Cardiac muscle cell (in vitro differentiated cells and primary cell): ENCODE measurements at regions not wholly inside any gene's neighbourhood (a gene's known extent, or its start where the extent isn't known, plus 50 kb on each side); places are given as distances from the start of the nearest gene placed in this dataset.

Experiments
- DNase-seq, 2 donors: peaks; one replicate each; pipeline versions ENCODE4 v3.0.0 to v3.0.0-alpha.2; 2010 to 2017; ENCODE audit warnings: low read depth in 1 of 2, low spot score in 1 of 2
- H3K27ac ChIP-seq: fragments of 200-600 bp; sonication (generic); 2 replicates; pipeline ENCODE4 v1.5.1; 2016
- H3K27me3 ChIP-seq: fragments of 200-600 bp; sonication (generic); 2 replicates; pipeline ENCODE4 v1.6.0; 2016; ENCODE audit warnings: control low read depth
- H3K36me3 ChIP-seq: fragments of 200-600 bp; sonication (generic); 2 replicates; pipeline ENCODE4 v1.5.1; 2016; ENCODE audit warnings: control low read depth
- H3K4me1 ChIP-seq: fragments of 200-600 bp; sonication (generic); 2 replicates; pipeline ENCODE4 v1.8.1; 2017; ENCODE audit warnings: low read depth, mild to moderate bottlenecking, mixed run types
- H3K4me3 ChIP-seq: fragments of 200-600 bp; sonication (generic); 2 replicates; pipeline ENCODE4 v1.5.1; 2016; ENCODE audit warnings: mild to moderate bottlenecking
- H3K9me3 ChIP-seq: fragments of 200-600 bp; sonication (generic); 2 replicates; pipeline ENCODE4 v1.5.1; 2017; ENCODE audit warnings: low read depth, mild to moderate bottlenecking, control low read depth
- CTCF ChIP-seq: IDR thresholded peaks from 2 replicates; pipeline ENCODE4 v1.5.1; 2012; ENCODE audit warnings: low read depth, mild to moderate bottlenecking, low read length

GRCh38 chr1:198902655-198903054 lies 263.8 kb downstream of the PTPRC start:
- no peak overlapping the region for H3K4me3 ChIP-seq
- H3K36me3 ChIP-seq = no peaks in the 10 kb centered on the region
- H3K4me1 ChIP-seq = no peaks in the 10 kb centered on the region
- no peak for DNase-seq
- TF ChIP-seq CTCF = no peak
- no peaks in the 10 kb centered on the region for H3K9me3 ChIP-seq
- H3K27ac ChIP-seq = no peak overlapping the region
- H3K27me3 ChIP-seq = no peaks in the 10 kb centered on the region

- H3K27ac ChIP-seq = no peak overlapping the region
- no peaks in the 10 kb centered on the region for H3K9me3 ChIP-seq
- H3K27me3 ChIP-seq = no peaks in the 10 kb centered on the region
- TF ChIP-seq CTCF = no peak
- no peaks in the 10 kb centered on the region for H3K36me3 ChIP-seq
- peak; percentile 15 to 41 for DNase-seq
- H3K4me1 ChIP-seq = no peaks in the 10 kb centered on the region
- no peak overlapping the region for H3K4me3 ChIP-seq
Measured at GRCh38 chr1:198903203-198903602, 264.4 kb downstream of the PTPRC start.

GRCh38 chr1:198903621-198904020 lies 264.8 kb downstream of the PTPRC start:
- DNase-seq = no peak
- H3K27ac ChIP-seq = no peak overlapping the region
- no peak overlapping the region for H3K4me3 ChIP-seq
- no peaks in the 10 kb centered on the region for H3K36me3 ChIP-seq
- no peaks in the 10 kb centered on the region for H3K27me3 ChIP-seq
- H3K9me3 ChIP-seq = no peaks in the 10 kb centered on the region
- TF ChIP-seq CTCF = no peak
- H3K4me1 ChIP-seq = no peaks in the 10 kb centered on the region

- peak in 1 of 2 donors; percentile 76 for DNase-seq
- Histone ChIP-seq H3K27me3 (no peaks in the 10 kb centered on the region), H3K27ac (no peak overlapping the region), H3K4me1 (no peaks in the 10 kb centered on the region), H3K36me3 (no peaks in the 10 kb centered on the region), H3K4me3 (no peak overlapping the region), H3K9me3 (no peaks in the 10 kb centered on the region)
- no peak for TF ChIP-seq CTCF
Measured at GRCh38 chr1:198904321-198904720, 265.5 kb downstream of the PTPRC start.

- no peak overlapping the region for H3K27ac ChIP-seq
- DNase-seq = no peak
- no peaks in the 10 kb centered on the region for H3K4me1 ChIP-seq
- no peaks in the 10 kb centered on the region for H3K27me3 ChIP-seq
- H3K9me3 ChIP-seq = no peaks in the 10 kb centered on the region
- H3K36me3 ChIP-seq = no peaks in the 10 kb centered on the region
- no peak for TF ChIP-seq CTCF
- no peak overlapping the region for H3K4me3 ChIP-seq
Measured at GRCh38 chr1:198906739-198907422, 268.0 kb downstream of the PTPRC start.

- DNase-seq = no peak
- Histone ChIP-seq H3K27ac (no peak overlapping the region), H3K27me3 (no peaks in the 10 kb centered on the region), H3K4me3 (no peak overlapping the region), H3K9me3 (no peaks in the 10 kb centered on the region), H3K36me3 (no peaks in the 10 kb centered on the region), H3K4me1 (no peaks in the 10 kb centered on the region)
- TF ChIP-seq CTCF = no peak
Measured at GRCh38 chr1:198907423-198907746, 268.5 kb downstream of the PTPRC start.
